ENCODE measurements at regions not wholly inside any gene's neighbourhood (a gene's known extent, or its start where the extent isn't known, plus 50 kb on each side); places are given as distances from the start of the nearest gene placed in this dataset.
"Not testable (repeated sequence)": the region's sequence is repeated elsewhere in the genome, so short reads cannot be mapped to it uniquely, and the experiment has no call there.

- no peaks in the 10 kb centered on the region for H3K36me3 Mint-ChIP-seq (ENCODE audit: low read depth)
- H3K4me1 Mint-ChIP-seq: no peaks in the 10 kb centered on the region
- H3K4me3 Mint-ChIP-seq: no peak overlapping the region
- no peak overlapping the region for H3K27ac Mint-ChIP-seq
- DNase-seq: peak; percentile 70
- intact Hi-C loops (cut with micrococcal nuclease): no loop called here
- H3K27me3 Mint-ChIP-seq: peaks cover 1% of the 10 kb centered on the region
- no peaks in the 10 kb centered on the region for H3K9me3 Mint-ChIP-seq
Observed at GRCh38 chr3:3998140-3998922, 199.1 kb downstream of the LRRN1 start.

DNA sequence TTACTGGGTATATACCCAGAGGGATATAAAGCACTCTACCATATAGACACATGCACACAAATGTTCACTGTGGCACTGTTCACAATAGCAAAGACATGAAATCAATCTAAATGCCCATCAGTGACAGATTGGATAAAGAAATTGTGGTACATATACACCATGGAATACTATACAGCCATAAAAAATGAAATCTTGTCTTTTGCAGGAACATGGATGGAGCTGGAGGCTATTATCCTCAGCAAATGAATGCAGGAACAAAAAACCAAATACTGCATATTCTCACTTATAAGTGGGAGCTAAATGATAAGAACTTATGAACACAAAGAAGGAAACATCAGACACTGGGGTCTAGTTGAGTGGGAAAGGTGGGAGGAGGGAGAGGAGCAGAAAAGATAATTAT lies 200.1 kb downstream of the LRRN1 start:
- H3K27ac Mint-ChIP-seq; H3K4me3 Mint-ChIP-seq; H3K27me3 Mint-ChIP-seq; DNase-seq; H3K4me1 Mint-ChIP-seq; H3K36me3 Mint-ChIP-seq (ENCODE audit: low read depth); H3K9me3 Mint-ChIP-seq; intact Hi-C loops (cut with micrococcal nuclease): not testable (repeated sequence)

- H3K27ac Mint-ChIP-seq: no peak overlapping the region
- intact Hi-C loops (cut with micrococcal nuclease): no loop called here
- H3K4me3 Mint-ChIP-seq: no peak overlapping the region
- DNase-seq: no peak
- no peaks in the 10 kb centered on the region for H3K36me3 Mint-ChIP-seq (ENCODE audit: low read depth)
- no peaks in the 10 kb centered on the region for H3K27me3 Mint-ChIP-seq
- no peaks in the 10 kb centered on the region for H3K4me1 Mint-ChIP-seq
- no peaks in the 10 kb centered on the region for H3K9me3 Mint-ChIP-seq
Observed at GRCh38 chr3:4001976-4002375, 202.7 kb downstream of the LRRN1 start.

DNA sequence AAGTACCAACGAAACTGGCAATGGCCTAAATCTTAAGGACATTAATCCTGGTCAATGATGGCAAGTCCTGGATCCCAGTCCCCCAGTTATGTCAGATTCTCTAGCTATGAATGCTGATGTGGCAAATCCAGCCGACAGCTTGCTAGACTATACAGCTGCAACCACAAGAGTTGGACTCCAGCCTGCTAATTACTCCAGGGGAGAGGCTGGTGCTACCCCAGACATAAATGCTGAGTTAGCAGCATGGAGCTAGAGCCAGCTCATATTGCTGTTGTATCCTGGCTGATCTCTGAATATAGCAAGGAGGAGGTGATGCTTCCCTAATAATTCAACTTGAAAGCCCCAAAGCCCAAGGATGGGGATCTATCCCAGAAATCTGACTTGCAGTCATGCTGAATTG lies 207.1 kb downstream of the LRRN1 start:
- no peak for DNase-seq
- no peaks in the 10 kb centered on the region for H3K9me3 Mint-ChIP-seq
- H3K27me3 Mint-ChIP-seq: no peaks in the 10 kb centered on the region
- no peak overlapping the region for H3K4me3 Mint-ChIP-seq
- H3K4me1 Mint-ChIP-seq: no peaks in the 10 kb centered on the region
- H3K27ac Mint-ChIP-seq: no peak overlapping the region
- no peaks in the 10 kb centered on the region for H3K36me3 Mint-ChIP-seq (ENCODE audit: low read depth)
- intact Hi-C loops (cut with micrococcal nuclease): no loop called here

DNA sequence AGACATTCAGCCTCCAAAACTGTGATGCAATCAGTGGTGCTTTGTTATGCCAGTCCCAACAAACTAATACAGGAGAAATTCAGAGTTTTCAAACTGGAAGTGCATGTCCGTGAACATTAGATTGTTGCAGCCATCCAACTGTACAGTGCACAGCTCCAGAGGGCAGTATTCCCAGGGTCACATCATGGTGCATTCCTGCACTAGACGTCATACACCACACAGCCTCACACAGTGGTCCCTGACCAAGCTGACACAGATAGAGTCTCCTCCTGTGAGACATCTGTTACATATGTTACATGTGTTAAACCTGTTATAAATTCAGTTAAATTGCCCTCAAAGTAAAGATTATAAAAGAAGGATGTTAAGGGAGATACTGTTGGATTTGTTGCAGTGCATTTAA lies 209.0 kb downstream of the LRRN1 start:
- H3K4me1 Mint-ChIP-seq: no peaks in the 10 kb centered on the region
- H3K36me3 Mint-ChIP-seq (ENCODE audit: low read depth): no peaks in the 10 kb centered on the region
- H3K27me3 Mint-ChIP-seq: no peaks in the 10 kb centered on the region
- H3K27ac Mint-ChIP-seq: no peak overlapping the region
- no peak for DNase-seq
- H3K4me3 Mint-ChIP-seq: no peak overlapping the region
- intact Hi-C loops (cut with micrococcal nuclease): no loop called here
- no peaks in the 10 kb centered on the region for H3K9me3 Mint-ChIP-seq

DNA sequence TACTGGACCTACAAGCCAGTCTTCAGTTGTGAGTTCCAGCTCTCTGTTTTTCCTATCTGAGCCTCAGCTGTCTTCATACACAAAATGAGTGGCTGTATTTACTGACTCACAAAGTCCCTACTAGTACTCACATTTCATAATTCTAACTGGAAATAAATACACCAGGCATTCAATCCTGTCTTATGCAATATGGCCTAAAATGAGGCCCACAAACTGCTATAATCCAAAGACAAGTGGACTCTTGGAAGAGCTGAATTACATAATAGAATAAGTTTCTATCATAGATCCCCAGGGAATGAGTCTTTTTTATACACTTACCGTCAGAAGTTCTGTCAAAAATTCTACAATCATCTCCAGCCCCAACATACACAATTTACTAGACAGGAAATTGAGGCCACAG lies 211.9 kb downstream of the LRRN1 start:
- DNase-seq: no peak
- intact Hi-C loops (cut with micrococcal nuclease): no loop called here
- Mint-ChIP-seq H3K9me3 (no peaks in the 10 kb centered on the region), H3K4me3 (no peak overlapping the region), H3K4me1 (no peaks in the 10 kb centered on the region), H3K27me3 (no peaks in the 10 kb centered on the region), H3K27ac (no peak overlapping the region), H3K36me3 (ENCODE audit: low read depth) (no peaks in the 10 kb centered on the region)

- Mint-ChIP-seq H3K27me3 (no peaks in the 10 kb centered on the region), H3K36me3 (ENCODE audit: low read depth) (no peaks in the 10 kb centered on the region), H3K9me3 (no peaks in the 10 kb centered on the region), H3K4me1 (no peaks in the 10 kb centered on the region), H3K27ac (no peak overlapping the region), H3K4me3 (no peak overlapping the region)
- no peak for DNase-seq
- intact Hi-C loops (cut with micrococcal nuclease): no loop called here
Observed at GRCh38 chr3:4015426-4015825, 216.2 kb downstream of the LRRN1 start.

GRCh38 chr3:4019501-4019900 lies 220.3 kb downstream of the LRRN1 start:
- H3K4me1 Mint-ChIP-seq: no peaks in the 10 kb centered on the region
- no peaks in the 10 kb centered on the region for H3K36me3 Mint-ChIP-seq (ENCODE audit: low read depth)
- no peaks in the 10 kb centered on the region for H3K9me3 Mint-ChIP-seq
- H3K27ac Mint-ChIP-seq: no peak overlapping the region
- DNase-seq: no peak
- H3K4me3 Mint-ChIP-seq: no peak overlapping the region
- no peaks in the 10 kb centered on the region for H3K27me3 Mint-ChIP-seq
- intact Hi-C loops (cut with micrococcal nuclease): no loop called here

GRCh38 chr3:4021162-4021561 lies 221.9 kb downstream of the LRRN1 start:
- intact Hi-C loops (cut with micrococcal nuclease): no loop called here
- no peak overlapping the region for H3K4me3 Mint-ChIP-seq
- H3K27ac Mint-ChIP-seq: no peak overlapping the region
- H3K27me3 Mint-ChIP-seq: no peaks in the 10 kb centered on the region
- DNase-seq: no peak
- H3K9me3 Mint-ChIP-seq: no peaks in the 10 kb centered on the region
- no peaks in the 10 kb centered on the region for H3K4me1 Mint-ChIP-seq
- no peaks in the 10 kb centered on the region for H3K36me3 Mint-ChIP-seq (ENCODE audit: low read depth)

DNA sequence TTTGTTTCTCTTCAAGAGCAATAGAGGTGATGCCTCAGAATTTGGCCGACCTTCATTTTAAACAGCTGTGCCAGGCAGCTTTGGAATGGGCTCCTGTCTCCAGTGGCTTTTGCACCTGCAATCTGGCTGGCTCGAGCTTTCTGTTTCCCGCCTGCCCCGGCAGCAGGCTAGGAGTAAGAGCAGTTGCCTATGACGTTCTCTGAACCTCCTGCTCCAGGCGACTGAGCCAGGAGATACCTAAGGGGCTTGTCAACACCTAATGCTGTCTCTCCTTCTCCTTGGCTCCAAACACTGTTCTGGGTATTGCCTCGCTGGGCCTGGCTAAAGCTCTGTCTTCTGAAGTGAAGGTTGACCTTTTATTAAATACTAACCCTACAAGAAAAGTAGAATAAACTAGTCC lies 229.9 kb downstream of the LRRN1 start:
- Mint-ChIP-seq H3K27me3 (no peaks in the 10 kb centered on the region), H3K4me1 (no peaks in the 10 kb centered on the region), H3K27ac (no peak overlapping the region), H3K9me3 (no peaks in the 10 kb centered on the region), H3K4me3 (no peak overlapping the region), H3K36me3 (ENCODE audit: low read depth) (no peaks in the 10 kb centered on the region)
- intact Hi-C loops (cut with micrococcal nuclease): no loop called here
- no peak for DNase-seq

DNA sequence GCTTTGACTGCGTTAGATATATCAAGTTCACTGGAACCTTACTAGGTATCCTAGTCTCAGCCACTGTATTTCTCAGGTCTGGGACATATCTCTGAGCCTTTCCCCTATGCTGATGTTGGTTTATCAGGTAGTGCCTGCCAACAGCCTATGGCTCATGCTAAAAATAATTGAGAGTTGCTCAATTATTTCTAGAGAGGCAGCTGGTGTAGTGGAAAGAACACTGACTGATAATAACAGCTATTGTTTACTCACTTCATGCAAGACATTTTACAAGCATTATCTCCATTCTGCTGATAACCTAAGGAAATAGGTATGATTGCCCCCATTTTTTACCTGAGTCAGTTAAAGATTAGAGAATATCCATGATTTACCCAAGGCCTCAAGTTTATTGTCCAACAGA lies 231.4 kb downstream of the LRRN1 start:
- Mint-ChIP-seq H3K4me3 (no peak overlapping the region), H3K4me1 (no peaks in the 10 kb centered on the region), H3K27me3 (no peaks in the 10 kb centered on the region), H3K36me3 (ENCODE audit: low read depth) (no peaks in the 10 kb centered on the region), H3K9me3 (no peaks in the 10 kb centered on the region), H3K27ac (no peak overlapping the region)
- intact Hi-C loops (cut with micrococcal nuclease): no loop called here
- no peak for DNase-seq

DNA sequence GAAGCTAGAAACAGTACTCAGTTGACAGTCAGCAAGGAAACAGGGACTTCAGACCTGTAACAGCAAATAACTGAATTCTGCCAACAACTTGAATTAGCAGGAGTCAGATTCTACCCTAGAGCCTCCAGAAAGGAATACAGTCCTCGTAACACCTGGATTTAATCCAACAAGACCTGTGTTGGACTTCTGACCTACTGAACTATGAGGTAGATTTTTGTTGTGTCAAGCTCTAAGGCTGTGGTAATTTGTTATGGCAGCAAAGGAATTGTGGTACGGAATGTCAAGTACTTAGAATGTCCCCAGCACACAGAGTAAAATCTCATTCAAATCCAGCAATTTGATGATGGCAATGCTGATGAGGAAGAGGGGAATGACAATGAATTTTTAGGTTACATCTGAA lies 234.1 kb downstream of the LRRN1 start:
- no peak for DNase-seq
- no peak overlapping the region for H3K4me3 Mint-ChIP-seq
- H3K27ac Mint-ChIP-seq: no peak overlapping the region
- no peaks in the 10 kb centered on the region for H3K9me3 Mint-ChIP-seq
- no peaks in the 10 kb centered on the region for H3K4me1 Mint-ChIP-seq
- intact Hi-C loops (cut with micrococcal nuclease): no loop called here
- H3K27me3 Mint-ChIP-seq: no peaks in the 10 kb centered on the region
- no peaks in the 10 kb centered on the region for H3K36me3 Mint-ChIP-seq (ENCODE audit: low read depth)

- intact Hi-C loops (cut with micrococcal nuclease): no loop called here
- Mint-ChIP-seq H3K9me3 (no peaks in the 10 kb centered on the region), H3K36me3 (ENCODE audit: low read depth) (no peaks in the 10 kb centered on the region), H3K4me1 (no peaks in the 10 kb centered on the region), H3K27me3 (no peaks in the 10 kb centered on the region), H3K4me3 (no peak overlapping the region), H3K27ac (no peak overlapping the region)
- DNase-seq: no peak
Observed at GRCh38 chr3:4036046-4036445, 236.8 kb downstream of the LRRN1 start.

- Mint-ChIP-seq H3K4me1 (no peaks in the 10 kb centered on the region), H3K27ac (no peak overlapping the region), H3K27me3 (no peaks in the 10 kb centered on the region), H3K36me3 (ENCODE audit: low read depth) (no peaks in the 10 kb centered on the region), H3K4me3 (no peak overlapping the region), H3K9me3 (no peaks in the 10 kb centered on the region)
- intact Hi-C loops (cut with micrococcal nuclease): no loop called here
- no peak for DNase-seq
Observed at GRCh38 chr3:4038351-4038750, 239.1 kb downstream of the LRRN1 start.

GRCh38 chr3:4042070-4042469 lies 242.8 kb downstream of the LRRN1 start:
- Mint-ChIP-seq H3K9me3 (no peaks in the 10 kb centered on the region), H3K27ac (no peak overlapping the region), H3K27me3 (no peaks in the 10 kb centered on the region), H3K36me3 (ENCODE audit: low read depth) (no peaks in the 10 kb centered on the region), H3K4me1 (no peaks in the 10 kb centered on the region), H3K4me3 (no peak overlapping the region)
- no peak for DNase-seq
- intact Hi-C loops (cut with micrococcal nuclease): no loop called here

Measured in activated CD4-positive, alpha-beta T cell treated with anti-CD3 and anti-CD28 coated beads, Interleukin-2, amount 10 ng/mL, durations not matched to agents 24 days and 14 days (primary cell).